Erythroblast (primary cell): ENCODE measurements at regions not wholly inside any gene's neighbourhood (a gene's known extent, or its start where the extent isn't known, plus 50 kb on each side); places are given as distances from the start of the nearest gene placed in this dataset.

Experiments
- GATA1 ChIP-seq: IDR thresholded peaks from 2 replicates; pipeline ENCODE4 v1.6.1; 2011; ENCODE audit warnings: low read depth, mild to moderate bottlenecking, control low read depth, low read length, moderate library complexity
- POLR2A ChIP-seq: IDR thresholded peaks from 2 replicates; pipeline ENCODE4 v1.6.1; 2011; ENCODE audit warnings: mild to moderate bottlenecking, low read length

DNA sequence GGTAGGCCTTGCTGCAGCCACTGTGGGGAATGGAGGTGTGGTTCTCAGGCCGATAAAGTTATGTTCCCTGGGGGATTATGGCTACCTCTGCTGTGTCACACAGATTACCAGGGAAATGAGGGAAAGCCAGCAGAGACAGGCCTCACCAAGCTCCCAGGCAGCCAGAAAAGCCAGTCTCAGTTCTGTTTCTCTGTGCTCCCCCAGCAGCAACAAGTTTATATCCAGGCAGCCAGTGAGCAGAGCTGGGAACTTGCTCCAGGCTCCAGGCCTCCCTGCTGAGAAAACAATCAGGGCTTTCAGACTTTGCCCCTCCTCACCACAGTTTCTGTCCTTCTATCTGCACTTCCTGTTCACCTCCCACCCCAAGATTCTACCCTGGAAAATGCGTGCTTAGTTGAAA is 596.6 kb upstream of the GYPC start:
- no peak for TF ChIP-seq POLR2A
- TF ChIP-seq GATA1, result no peak
